Loucy (cell line): ENCODE measurements at regions not wholly inside any gene's neighbourhood (a gene's known extent, or its start where the extent isn't known, plus 50 kb on each side); places are given as distances from the start of the nearest gene placed in this dataset.
"Not testable (repeated sequence)": the region's sequence is repeated elsewhere in the genome, so short reads cannot be mapped to it uniquely, and the experiment has no call there.

Experiments used
- H2AFZ ChIP-seq: fragments of 200-600 bp; sonication (generic); 2 replicates; pipeline ENCODE4 v1.6.0; 2016; ENCODE audit warnings: antibody characterized with exemption, mild to moderate bottlenecking, low read length, moderate library complexity
- H3F3A ChIP-seq: fragments of 200-600 bp; 2 replicates; pipeline ENCODE4 v1.6.0; 2016; ENCODE audit warnings: antibody characterized with exemption, low read depth, mild to moderate bottlenecking
- H3K27me3 ChIP-seq: fragments of 200-600 bp; sonication (generic); 2 replicates; pipeline ENCODE4 v1.6.1; 2014; ENCODE audit warnings: low read length, mild to moderate bottlenecking; ENCODE audit not compliant: insufficient read depth, poor library complexity, severe bottlenecking
- H3K36me3 ChIP-seq: fragments of 200-600 bp; sonication (generic); 2 replicates; pipeline ENCODE4 v1.6.1; 2016; ENCODE audit warnings: low read length; ENCODE audit not compliant: insufficient read depth
- H3K4me1 ChIP-seq: fragments of 200-600 bp; sonication (generic); 2 replicates; pipeline ENCODE4 v1.5.1; 2014; ENCODE audit warnings: low read length, mild to moderate bottlenecking; ENCODE audit not compliant: insufficient read depth, poor library complexity, severe bottlenecking
- H3K4me2 ChIP-seq: fragments of 200-600 bp; sonication (generic); 2 replicates; pipeline ENCODE4 v1.6.0; 2014; ENCODE audit warnings: antibody characterized with exemption, low read length, low read depth, mild to moderate bottlenecking; ENCODE audit not compliant: poor library complexity, severe bottlenecking
- H3K4me3 ChIP-seq: fragments of 200-600 bp; sonication (generic); 2 replicates; pipeline ENCODE4 v1.5.1; 2014; ENCODE audit warnings: low read length, mild to moderate bottlenecking, mixed read lengths; ENCODE audit not compliant: poor library complexity, severe bottlenecking
- H3K79me2 ChIP-seq: fragments of 200-600 bp; sonication (generic); 2 replicates; pipeline ENCODE4 v1.6.1; 2014; ENCODE audit warnings: low read length; ENCODE audit not compliant: insufficient read depth
- H3K9ac ChIP-seq: fragments of 200-600 bp; sonication (generic); 2 replicates; pipeline ENCODE4 v1.6.0; 2014; ENCODE audit warnings: mild to moderate bottlenecking, low read depth, low read length, moderate library complexity; ENCODE audit not compliant: poor library complexity, severe bottlenecking
- H3K9me2 ChIP-seq: fragments of 200-600 bp; sonication (generic); replicated peaks from 2 replicates; pipeline ENCODE4 v1.6.1; 2016; ENCODE audit warnings: low read depth, low read length, mixed read lengths
- H3K9me3 ChIP-seq: fragments of 200-600 bp; sonication (generic); 2 replicates; pipeline ENCODE4 v1.6.1; 2014; ENCODE audit warnings: mild to moderate bottlenecking, antibody characterized with exemption, low read length, low read depth; ENCODE audit not compliant: insufficient read depth
- H4K20me1 ChIP-seq: fragments of 200-600 bp; sonication (generic); 2 replicates; pipeline ENCODE4 v1.6.0; 2014; ENCODE audit warnings: antibody characterized with exemption, low read length, mild to moderate bottlenecking; ENCODE audit not compliant: insufficient read depth, poor library complexity, severe bottlenecking
- CTCF ChIP-seq: fragments of 200-600 bp; sonication (generic); conservative IDR thresholded peaks from 2 replicates; pipeline ENCODE4 v1.5.1; 2014; ENCODE audit warnings: mild to moderate bottlenecking, antibody characterized with exemption, low read length
- EZH2phosphoT487 ChIP-seq: fragments of 200-600 bp; IDR thresholded peaks from 2 replicates; pipeline ENCODE4 v1.6.1; 2018; ENCODE audit warnings: antibody characterized with exemption, mild to moderate bottlenecking, moderate library complexity, borderline replicate concordance

- not testable (repeated sequence) for H3K9me2 ChIP-seq, H3K36me3 ChIP-seq, H3K27me3 ChIP-seq, H3K9me3 ChIP-seq, H3K79me2 ChIP-seq, H3F3A ChIP-seq, H2AFZ ChIP-seq, H3K4me2 ChIP-seq, H3K4me3 ChIP-seq, H3K9ac ChIP-seq, H4K20me1 ChIP-seq, H3K4me1 ChIP-seq
Measured at GRCh38 chr2:91742973-91743490, 3051.6 kb downstream of the RPIA start.

- not testable (repeated sequence) for H4K20me1 ChIP-seq, H3K9ac ChIP-seq, H3K4me2 ChIP-seq, H3K79me2 ChIP-seq, H3K9me2 ChIP-seq, H3K36me3 ChIP-seq, H3K9me3 ChIP-seq, H3F3A ChIP-seq, H3K4me1 ChIP-seq, H2AFZ ChIP-seq, H3K4me3 ChIP-seq, H3K27me3 ChIP-seq
Measured at GRCh38 chr2:91743910-91744309, 3052.4 kb downstream of the RPIA start.

GRCh38 chr2:91744700-91745141 is 3053.2 kb downstream of the RPIA start:
- H2AFZ ChIP-seq, H3K4me2 ChIP-seq: not testable (repeated sequence)

GRCh38 chr2:91748902-91749301 is 3057.4 kb downstream of the RPIA start:
- H4K20me1 ChIP-seq: no peaks in the 10 kb centered on the region
- no peaks in the 10 kb centered on the region for H3K9me2 ChIP-seq
- no peak overlapping the region for H3K4me3 ChIP-seq
- no peak overlapping the region for H3K4me2 ChIP-seq
- no peak overlapping the region for H3K9ac ChIP-seq
- H3F3A ChIP-seq: no peaks in the 10 kb centered on the region
- no peaks in the 10 kb centered on the region for H3K27me3 ChIP-seq
- H3K36me3 ChIP-seq: no peaks in the 10 kb centered on the region
- H3K4me1 ChIP-seq: no peaks in the 10 kb centered on the region
- TF ChIP-seq CTCF (no peak), EZH2phosphoT487 (no peak)
- H3K79me2 ChIP-seq: no peaks in the 10 kb centered on the region
- no peak overlapping the region for H2AFZ ChIP-seq
- H3K9me3 ChIP-seq: no peaks in the 10 kb centered on the region

More at GRCh38 chr2:91744700-91745141, 3053.2 kb downstream of the RPIA start:
- not testable (repeated sequence) for H3K9me2 ChIP-seq, H3K36me3 ChIP-seq, H3K4me1 ChIP-seq, H4K20me1 ChIP-seq, H3K9ac ChIP-seq, H3K9me3 ChIP-seq, H3F3A ChIP-seq, H3K79me2 ChIP-seq, H3K27me3 ChIP-seq, H3K4me3 ChIP-seq

GRCh38 chr2:91749665-91750064 is 3058.2 kb downstream of the RPIA start:
- H3K27me3 ChIP-seq, H3F3A ChIP-seq, H3K79me2 ChIP-seq, H3K4me1 ChIP-seq, H2AFZ ChIP-seq, H3K4me2 ChIP-seq, H3K9me3 ChIP-seq, H3K4me3 ChIP-seq, H3K9me2 ChIP-seq, H3K36me3 ChIP-seq, H3K9ac ChIP-seq, H4K20me1 ChIP-seq: not testable (repeated sequence)

GRCh38 chr2:91759361-91759941 is 3068.0 kb downstream of the RPIA start:
- not testable (repeated sequence) for H3K4me1 ChIP-seq, H3K4me3 ChIP-seq, H3K9ac ChIP-seq, H3K9me2 ChIP-seq, H3K4me2 ChIP-seq, H2AFZ ChIP-seq, H3K36me3 ChIP-seq, H3K27me3 ChIP-seq, H4K20me1 ChIP-seq, H3F3A ChIP-seq, H3K9me3 ChIP-seq, H3K79me2 ChIP-seq

- H2AFZ ChIP-seq, H3K9ac ChIP-seq, H3K4me2 ChIP-seq, H3K4me3 ChIP-seq, H3K36me3 ChIP-seq, H3K9me3 ChIP-seq, H3K4me1 ChIP-seq, H3K27me3 ChIP-seq, H4K20me1 ChIP-seq, H3K9me2 ChIP-seq, H3F3A ChIP-seq, H3K79me2 ChIP-seq: not testable (repeated sequence)
Measured at GRCh38 chr2:91760672-91761071, 3069.2 kb downstream of the RPIA start.
